IMR-90 (cell line): ENCODE measurements at regions not wholly inside any gene's neighbourhood (a gene's known extent, or its start where the extent isn't known, plus 50 kb on each side); places are given as distances from the start of the nearest gene placed in this dataset.

ENCODE experiments used
- ATAC-seq: fragments of 200-7000 bp; cut with Tn5 transposase; 2 replicates; pipeline ENCODE4 v1.9.1; 2020; ENCODE audit warnings: low read depth, mild to moderate bottlenecking, moderate library complexity
- BruUV-seq: library from RNA; stranded (reverse); fragments of 400-500 nt; replicated peaks from 2 replicates; lab custom pipeline; 2021; lab: Mats Ljungman, UMichigan
- CTCF ChIA-PET: fragments of 300-600 bp; formaldehyde crosslinking; extraction: SDS; loops from one replicate; lab custom pipeline; 2021; ENCODE audit warnings: antibody characterized with exemption; lab: Yijun Ruan, JAX
- POLR2A ChIA-PET: fragments of 300-600 bp; sonication (Branson Sonifier 250); formaldehyde crosslinking; loops from one replicate; lab custom pipeline; 2022; ENCODE audit warnings: antibody characterized with exemption; ENCODE audit not compliant: unreplicated experiment; lab: Charles Lee
- DNase-seq: peaks from one replicate; pipeline ENCODE4 v3.0.0; 2013
- H2AFZ ChIP-seq: replicated peaks from 2 replicates; pipeline ENCODE3; 2013; ENCODE audit warnings: low read length, mild to moderate bottlenecking; ENCODE audit not compliant: poor library complexity
- H2AK5ac ChIP-seq: 2 replicates; pipeline ENCODE4 v1.6.1; 2013; ENCODE audit warnings: low read depth, low read length, inconsistent platforms
- H2AK9ac ChIP-seq: replicated peaks from 2 replicates; pipeline ENCODE3; 2013; ENCODE audit warnings: mild to moderate bottlenecking, low read depth, low read length, moderate library complexity; ENCODE audit not compliant: poor library complexity
- H2BK120ac ChIP-seq: 2 replicates; pipeline ENCODE4 v1.6.1; 2013; ENCODE audit warnings: low read depth, low read length, inconsistent platforms
- H2BK15ac ChIP-seq: 3 replicates; pipeline ENCODE4 v1.6.1; 2013; ENCODE audit warnings: low read depth, low read length, inconsistent platforms
- H2BK20ac ChIP-seq: 2 replicates; pipeline ENCODE4 v1.6.1; 2013; ENCODE audit warnings: low read depth, mild to moderate bottlenecking, inconsistent platforms, low read length, moderate library complexity
- H2BK5ac ChIP-seq: 2 replicates; pipeline ENCODE4 v1.6.1; 2013; ENCODE audit warnings: mild to moderate bottlenecking, low read depth, low read length, inconsistent platforms; ENCODE audit not compliant: poor library complexity, severe bottlenecking
- H3K14ac ChIP-seq: replicated peaks from 2 replicates; pipeline ENCODE4 v1.6.1; 2013; ENCODE audit warnings: low read depth, low read length, inconsistent platforms
- H3K18ac ChIP-seq: 2 replicates; pipeline ENCODE4 v1.6.1; 2013; ENCODE audit warnings: low read depth, low read length, control low read depth
- H3K23ac ChIP-seq: 2 replicates; pipeline ENCODE4 v1.6.1; 2013; ENCODE audit warnings: low read depth, low read length, inconsistent platforms
- H3K27ac ChIP-seq: 2 replicates; pipeline ENCODE4 v1.5.1; 2013; ENCODE audit warnings: mild to moderate bottlenecking, control low read depth, low read length; ENCODE audit not compliant: insufficient read depth
- H3K27me3 ChIP-seq: 2 replicates; pipeline ENCODE4 v1.6.1; 2013; ENCODE audit warnings: low read length; ENCODE audit not compliant: control insufficient read depth, insufficient read depth
- H3K36me3 ChIP-seq: 2 replicates; pipeline ENCODE4 v1.6.1; 2013; ENCODE audit warnings: low read length, mixed read lengths; ENCODE audit not compliant: control insufficient read depth, insufficient read depth
- H3K4ac ChIP-seq: 2 replicates; pipeline ENCODE4 v1.6.1; 2013; ENCODE audit warnings: low read depth, low read length, inconsistent platforms
- H3K4me1 ChIP-seq: 2 replicates; pipeline ENCODE4 v1.6.1; 2013; ENCODE audit warnings: low read length, mixed read lengths; ENCODE audit not compliant: control insufficient read depth, insufficient read depth
- H3K4me2 ChIP-seq: 2 replicates; pipeline ENCODE4 v1.6.1; 2013; ENCODE audit warnings: low read depth, mild to moderate bottlenecking, control low read depth, low read length, moderate library complexity
- H3K4me3 ChIP-seq: 2 replicates; pipeline ENCODE4 v1.5.1; 2013; ENCODE audit warnings: low read depth, mild to moderate bottlenecking, control low read depth, low read length, moderate library complexity; ENCODE audit not compliant: insufficient read depth
- H3K56ac ChIP-seq: 2 replicates; pipeline ENCODE4 v1.6.1; 2013; ENCODE audit warnings: low read length, inconsistent platforms; ENCODE audit not compliant: insufficient read depth; ENCODE audit errors: extremely low read depth
- H3K79me1 ChIP-seq, 2 experiments: 2 replicates each; pipeline ENCODE4 v1.6.1; 2013; ENCODE audit warnings: low read length in 2 of 2, inconsistent platforms in 1 of 2, low read depth in 1 of 2
- H3K9ac ChIP-seq: 2 replicates; pipeline ENCODE4 v1.6.1; 2013; ENCODE audit warnings: low read depth, low read length, control low read depth
- H3K9me1 ChIP-seq: 2 replicates; pipeline ENCODE4 v1.6.1; 2013; ENCODE audit warnings: low read length, inconsistent platforms; ENCODE audit not compliant: insufficient read depth
- H3K9me3 ChIP-seq: 2 replicates; pipeline ENCODE4 v1.6.1; 2013; ENCODE audit warnings: low read length; ENCODE audit not compliant: control insufficient read depth, insufficient read depth
- H4K20me1 ChIP-seq: 2 replicates; pipeline ENCODE4 v1.6.1; 2013; ENCODE audit warnings: low read length, inconsistent platforms; ENCODE audit not compliant: insufficient read depth
- H4K5ac ChIP-seq: 2 replicates; pipeline ENCODE4 v1.6.1; 2013; ENCODE audit warnings: mild to moderate bottlenecking, low read depth, low read length, control low read depth
- H4K8ac ChIP-seq, 2 experiments: 2 replicates each; pipeline ENCODE4 v1.6.1; 2013; ENCODE audit warnings: low read depth in 2 of 2, low read length in 2 of 2, control low read depth in 1 of 2, inconsistent platforms in 1 of 2
- H4K91ac ChIP-seq: 2 replicates; pipeline ENCODE4 v1.6.1; 2013; ENCODE audit warnings: low read depth, low read length, inconsistent platforms; ENCODE audit not compliant: insufficient read depth
- BHLHE40 ChIP-seq: fragments of 150-350 bp; IDR thresholded peaks from 2 replicates; pipeline ENCODE4 v1.6.1; 2016; ENCODE audit warnings: mild to moderate bottlenecking, low read depth, low read length
- CEBPB ChIP-seq: IDR thresholded peaks from 2 replicates; pipeline ENCODE4 v1.6.1; 2012; ENCODE audit warnings: low read depth, low read length, improper control_type of control experiment
- CHD1 ChIP-seq: IDR thresholded peaks from 2 replicates; pipeline ENCODE4 v1.6.1; 2012; ENCODE audit warnings: low read depth, low read length, improper control_type of control experiment
- CTCF ChIP-seq: conservative IDR thresholded peaks from 2 replicates; pipeline ENCODE4 v1.5.1; 2012; ENCODE audit warnings: mild to moderate bottlenecking, low read depth, low read length, improper control_type of control experiment
- FOS ChIP-seq: fragments of 150-350 bp; IDR thresholded peaks from 2 replicates; pipeline ENCODE4 v1.6.1; 2016; ENCODE audit warnings: low read depth, low read length
- MAFK ChIP-seq: IDR thresholded peaks from 2 replicates; pipeline ENCODE4 v1.6.1; 2012; ENCODE audit warnings: low read depth, low read length, improper control_type of control experiment
- MAZ ChIP-seq: IDR thresholded peaks from 2 replicates; pipeline ENCODE4 v1.6.1; 2012; ENCODE audit warnings: low read depth, mild to moderate bottlenecking, low read length, improper control_type of control experiment, moderate library complexity, borderline replicate concordance
- MXI1 ChIP-seq: IDR thresholded peaks from 2 replicates; pipeline ENCODE4 v1.6.1; 2012; ENCODE audit warnings: low read depth, mild to moderate bottlenecking, low read length, moderate library complexity, borderline replicate concordance
- NFE2L2 ChIP-seq: fragments of 150-350 bp; IDR thresholded peaks from 2 replicates; pipeline ENCODE4 v1.6.1; 2016; ENCODE audit warnings: low read depth, mild to moderate bottlenecking, low read length
- POLR2A ChIP-seq: IDR thresholded peaks from 2 replicates; pipeline ENCODE4 v1.6.1; 2012; ENCODE audit warnings: mild to moderate bottlenecking, low read depth, low read length
- RAD21 ChIP-seq: IDR thresholded peaks from 2 replicates; pipeline ENCODE4 v1.6.1; 2012; ENCODE audit warnings: low read length, improper control_type of control experiment
- RCOR1 ChIP-seq: IDR thresholded peaks from 2 replicates; pipeline ENCODE4 v1.6.1; 2012; ENCODE audit warnings: mild to moderate bottlenecking, low read length, improper control_type of control experiment; ENCODE audit not compliant: insufficient replicate concordance
- RFX5 ChIP-seq: IDR thresholded peaks from 2 replicates; pipeline ENCODE4 v1.8.0; 2012; ENCODE audit warnings: low read depth, mild to moderate bottlenecking, low read length, moderate library complexity
- SMC3 ChIP-seq: fragments of 150-350 bp; IDR thresholded peaks from 2 replicates; pipeline ENCODE4 v1.6.1; 2016; ENCODE audit warnings: low read depth, mild to moderate bottlenecking, antibody characterized with exemption, low read length, moderate library complexity
- WGBS, 2 experiments: methylation state at CpG; one replicate each; pipeline versions ENCODE4 v1.1.5 to v1.1.7; 2013; ENCODE audit warnings: missing lambda C conversion rate in 2 of 2; ENCODE audit not compliant: insufficient read length in 1 of 2; ENCODE audit errors: extremely low coverage in 2 of 2; 5-methylcytosine and 5-hydroxymethylcytosine counted together
- dilution Hi-C: fragments of 300-500 bp; cut with HindIII; formaldehyde crosslinking; loops from one replicate; pipeline ENCODE4 v1.14.3; 2018; ENCODE audit warnings: low sequenced_read_pairs; ENCODE audit not compliant: unreplicated experiment
- in situ Hi-C: fragments of 300-500 bp; cut with MboI; formaldehyde crosslinking; loops from 3 replicates; pipeline ENCODE4 v1.14.3; 2019; ENCODE audit warnings: low sequenced_read_pairs, inconsistent platforms, mixed read lengths
- intact Hi-C: fragments of 100-400 bp; cut with micrococcal nuclease; formaldehyde crosslinking; loops from 2 replicates; pipeline ENCODE4 v1.10.0; 2022
- TF ChIP-seq, protein P1 (sequence below): fragments of 150-350 bp; IDR thresholded peaks from 2 replicates; pipeline ENCODE4 v1.6.1; 2017; ENCODE audit warnings: mild to moderate bottlenecking, antibody characterized with exemption, low read length, low read depth
- TF ChIP-seq, protein P2 (sequence below): fragments of 150-350 bp; IDR thresholded peaks from 2 replicates; pipeline ENCODE4 v1.6.1; 2016; ENCODE audit warnings: low read depth, mild to moderate bottlenecking, low read length, moderate library complexity, borderline replicate concordance

DNA sequence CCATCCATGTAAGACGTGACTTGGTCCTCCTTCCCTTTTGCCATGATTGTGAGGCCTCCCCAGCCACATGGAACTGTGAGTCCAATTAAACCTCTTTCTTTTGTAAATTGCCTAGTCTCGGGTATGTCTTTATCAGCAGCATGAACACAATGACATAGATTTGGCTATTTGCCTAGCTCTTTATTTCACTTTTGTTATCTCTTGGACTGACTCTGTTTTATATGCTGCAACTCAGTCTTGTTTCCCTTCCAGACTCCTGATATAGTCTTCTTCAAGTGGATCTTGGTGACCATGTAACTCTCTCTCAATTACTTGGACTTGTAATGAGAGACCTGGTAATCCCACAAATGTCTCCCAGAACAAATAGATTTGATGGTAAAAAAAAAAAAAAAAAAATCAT lies 627.6 kb downstream of the CCDC85A start:
- Histone ChIP-seq H3K79me1 (no peaks in the 10 kb centered on the region), H2BK5ac (no peak overlapping the region), H4K5ac (no peak overlapping the region), H3K9me1 (no peaks in the 10 kb centered on the region), H3K56ac (no peak overlapping the region), H3K4me2 (no peak overlapping the region), H3K4me3 (no peak overlapping the region), H3K4ac (no peak overlapping the region), H2AK9ac (no peak overlapping the region), H3K9ac (no peak overlapping the region), H4K8ac (no peak overlapping the region), H3K23ac (no peak overlapping the region), H4K20me1 (no peaks in the 10 kb centered on the region), H4K91ac (no peak overlapping the region), H3K36me3 (no peaks in the 10 kb centered on the region), H3K18ac (no peak overlapping the region), H3K9me3 (peaks cover 3% of the 10 kb centered on the region), H3K27me3 (no peaks in the 10 kb centered on the region), H3K4me1 (no peaks in the 10 kb centered on the region), H2BK120ac (no peak overlapping the region), H3K27ac (no peak overlapping the region), H2BK15ac (no peak overlapping the region), H2AK5ac (no peak overlapping the region), H2BK20ac (no peak overlapping the region), H3K14ac (no peak overlapping the region), H2AFZ (no peak overlapping the region)
- DNase-seq (no peak), ATAC-seq (no peak)
- ChIA-PET CTCF (no interaction called here), POLR2A (no interaction called here)
- 0% methylated on average over 1 of the region's 2 CpGs; no CpG with 5 or more reads in 1 of the 2 experiments for WGBS, 2 experiments
- no peak for TF ChIP-seq FOS
- no peak for TF ChIP-seq CHD1
- TF ChIP-seq CTCF: no peak
- no peak for TF ChIP-seq RFX5
- no peak for TF ChIP-seq POLR2A
- TF ChIP-seq NFE2L2: no peak
- no peak for TF ChIP-seq MAFK
- TF ChIP-seq SMC3: no peak
- no peak for TF ChIP-seq CEBPB
- no peak for TF ChIP-seq MXI1
- TF ChIP-seq RCOR1: no peak
- no peak for TF ChIP-seq BHLHE40
- no peak for TF ChIP-seq RAD21
- no peak for TF ChIP-seq MAZ
- TF ChIP-seq, protein P1, sequence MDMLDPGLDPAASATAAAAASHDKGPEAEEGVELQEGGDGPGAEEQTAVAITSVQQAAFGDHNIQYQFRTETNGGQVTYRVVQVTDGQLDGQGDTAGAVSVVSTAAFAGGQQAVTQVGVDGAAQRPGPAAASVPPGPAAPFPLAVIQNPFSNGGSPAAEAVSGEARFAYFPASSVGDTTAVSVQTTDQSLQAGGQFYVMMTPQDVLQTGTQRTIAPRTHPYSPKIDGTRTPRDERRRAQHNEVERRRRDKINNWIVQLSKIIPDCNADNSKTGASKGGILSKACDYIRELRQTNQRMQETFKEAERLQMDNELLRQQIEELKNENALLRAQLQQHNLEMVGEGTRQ: no peak
- TF ChIP-seq, protein P2, sequence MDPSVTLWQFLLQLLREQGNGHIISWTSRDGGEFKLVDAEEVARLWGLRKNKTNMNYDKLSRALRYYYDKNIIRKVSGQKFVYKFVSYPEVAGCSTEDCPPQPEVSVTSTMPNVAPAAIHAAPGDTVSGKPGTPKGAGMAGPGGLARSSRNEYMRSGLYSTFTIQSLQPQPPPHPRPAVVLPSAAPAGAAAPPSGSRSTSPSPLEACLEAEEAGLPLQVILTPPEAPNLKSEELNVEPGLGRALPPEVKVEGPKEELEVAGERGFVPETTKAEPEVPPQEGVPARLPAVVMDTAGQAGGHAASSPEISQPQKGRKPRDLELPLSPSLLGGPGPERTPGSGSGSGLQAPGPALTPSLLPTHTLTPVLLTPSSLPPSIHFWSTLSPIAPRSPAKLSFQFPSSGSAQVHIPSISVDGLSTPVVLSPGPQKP: no peak
- dilution Hi-C loops (no loop called here), intact Hi-C loops (no loop called here), in situ Hi-C loops (no loop called here)
- BruUV-seq: no TSS peak
